ENCODE measurements at regions not wholly inside any gene's neighbourhood (a gene's known extent, or its start where the extent isn't known, plus 50 kb on each side); places are given as distances from the start of the nearest gene placed in this dataset.

- Histone ChIP-seq H3K23ac (ENCODE audit: insufficient read length, low read depth, low read length) (no peak overlapping the region), H3K27ac (ENCODE audit: insufficient read length, low read depth, low read length) (no peak overlapping the region)
- WGBS (ENCODE audit: extremely low coverage, insufficient read length, low lambda C conversion rate) = no CpG with 5 or more reads among the region's 2 CpGs
Observed at GRCh38 chr18:56142001-56142400, 496.4 kb downstream of the TXNL1 start.

More at GRCh38 chr18:56142001-56142400, 496.4 kb downstream of the TXNL1 start:
- Histone ChIP-seq H3K9me3 (ENCODE audit: control insufficient read depth, low read depth, low read length) (no peaks in the 10 kb centered on the region), H3K79me2 (ENCODE audit: insufficient read depth, low read length) (peaks cover 2% of the 10 kb centered on the region; the same call in 1 of the 2 replicates), H3K27me3 (ENCODE audit: insufficient read depth, low read length) (no peaks in the 10 kb centered on the region), H2BK20ac (ENCODE audit: low read depth, low read length, poor library complexity, severe bottlenecking) (no peak overlapping the region), H3K23me2 (ENCODE audit: insufficient read length, low read depth, low read length, poor library complexity, severe bottlenecking) (no peaks in the 10 kb centered on the region), H2BK120ac (ENCODE audit: low read depth, low read length, poor library complexity, severe bottlenecking) (no peak overlapping the region), H2BK12ac (ENCODE audit: insufficient read length, low read depth, low read length) (no peak overlapping the region), H3K4me2 (ENCODE audit: insufficient read depth, insufficient read length, low read length) (no peak overlapping the region), H3K9ac (ENCODE audit: extremely low read depth, insufficient read length, low read length) (no peak overlapping the region), H2BK5ac (ENCODE audit: insufficient read length, low read length) (no peak overlapping the region), H3T11ph (ENCODE audit: low read length) (no peak overlapping the region), H3K14ac (ENCODE audit: insufficient read depth, low read length) (no peak overlapping the region), H3K18ac (ENCODE audit: insufficient read length, low read depth, low read length) (no peak overlapping the region), H2AFZ (ENCODE audit: low read length) (no peak overlapping the region), H3K56ac (ENCODE audit: insufficient read length, low read depth, low read length) (no peak overlapping the region), H2AK5ac (ENCODE audit: insufficient read length, low read length) (no peak overlapping the region), H2BK15ac (ENCODE audit: low read depth, low read length) (no peak overlapping the region), H3K4ac (ENCODE audit: low read depth, low read length) (no peak overlapping the region), H4K91ac (ENCODE audit: insufficient read length, low read depth, low read length) (no peak overlapping the region), H4K20me1 (ENCODE audit: control insufficient read depth, insufficient read depth, insufficient read length) (no peaks in the 10 kb centered on the region), H4K5ac (ENCODE audit: insufficient read length, low read depth, low read length) (no peak overlapping the region), H4K8ac (replicated peaks; ENCODE audit: insufficient read length, low read depth, low read length) (no peak overlapping the region), H3K4me1 (ENCODE audit: insufficient read depth, low read length) (no peaks in the 10 kb centered on the region), H3K79me1 (ENCODE audit: insufficient read depth, low read depth, low read length, poor library complexity, severe bottlenecking) (no peaks in the 10 kb centered on the region)
- no peak for TF ChIP-seq CTCF (conservative IDR thresholded peaks at IDR 0.05)
- no peaks in the 10 kb centered on the region for H3K4me1 Mint-ChIP-seq
- H3K27ac Mint-ChIP-seq = no peak overlapping the region
- DNase-seq = no peak
- no peak overlapping the region for H3K4me3 Mint-ChIP-seq
- H3K27me3 Mint-ChIP-seq (ENCODE audit: low read depth) = no peaks in the 10 kb centered on the region
- no peaks in the 10 kb centered on the region for H3K9me3 Mint-ChIP-seq
- H3K36me3 Mint-ChIP-seq (ENCODE audit: insufficient read depth in 1 of 3, low read depth in 3 of 3) = no peaks in the 10 kb centered on the region
